ENCODE measurements at regions not wholly inside any gene's neighbourhood (a gene's known extent, or its start where the extent isn't known, plus 50 kb on each side); places are given as distances from the start of the nearest gene placed in this dataset.
A peak's percentile ranks its signal among the peaks of the same experiment; 100 is the strongest.

GRCh38 chr5:5978501-5979376, 399.6 kb downstream of the MED10 start:
- Mint-ChIP-seq H3K27ac (no peak overlapping the region), H3K4me1 (peaks cover 17 to 20% of the 10 kb centered on the region in 2 experiments), H3K27me3 (ENCODE audit: low read depth) (peaks cover 1% of the 10 kb centered on the region), H3K36me3 (ENCODE audit: insufficient read depth in 1 of 3, low read depth in 3 of 3) (no peaks in the 10 kb centered on the region), H3K9me3 (no peaks in the 10 kb centered on the region; a peak in 1 of 5 replicates), H3K4me3 (no peak overlapping the region; a peak in 1 of 5 replicates)
- peak overlapping the region; percentile 69; the same call in 1 of the 2 replicates for H3K14ac ChIP-seq (ENCODE audit: insufficient read depth, low read length)
- no peak overlapping the region for H3K4me2 ChIP-seq (ENCODE audit: insufficient read depth, insufficient read length, low read length)
- H4K20me1 ChIP-seq (ENCODE audit: control insufficient read depth, insufficient read depth, insufficient read length) = no peaks in the 10 kb centered on the region
- H3K9ac ChIP-seq (ENCODE audit: extremely low read depth, insufficient read length, low read length) = no peak overlapping the region
- H3K4me1 ChIP-seq (ENCODE audit: insufficient read depth, low read length) = no peaks in the 10 kb centered on the region; the same call in 1 of the 2 replicates
- no peak overlapping the region for H2AK5ac ChIP-seq (ENCODE audit: insufficient read length, low read length)
- no peak for TF ChIP-seq CTCF (conservative IDR thresholded peaks at IDR 0.05)
- H3K79me2 ChIP-seq (ENCODE audit: insufficient read depth, low read length) = no peaks in the 10 kb centered on the region
- H3K9me3 ChIP-seq (ENCODE audit: control insufficient read depth, low read depth, low read length) = no peaks in the 10 kb centered on the region
- no peak overlapping the region for H4K91ac ChIP-seq (ENCODE audit: insufficient read length, low read depth, low read length)
- H2BK20ac ChIP-seq (ENCODE audit: low read depth, low read length, poor library complexity, severe bottlenecking) = no peak overlapping the region
- no peak overlapping the region for H2BK5ac ChIP-seq (ENCODE audit: insufficient read length, low read length)
- H3K27me3 ChIP-seq (ENCODE audit: insufficient read depth, low read length) = no peaks in the 10 kb centered on the region
- no peak overlapping the region for H2BK120ac ChIP-seq (ENCODE audit: low read depth, low read length, poor library complexity, severe bottlenecking)
- H4K8ac ChIP-seq (replicated peaks; ENCODE audit: insufficient read length, low read depth, low read length) = no peak overlapping the region
- no peaks in the 10 kb centered on the region for H3K79me1 ChIP-seq (ENCODE audit: insufficient read depth, low read depth, low read length, poor library complexity, severe bottlenecking)
- H2AFZ ChIP-seq (ENCODE audit: low read length) = no peak overlapping the region
- H3T11ph ChIP-seq (ENCODE audit: low read length) = no peak overlapping the region
- H3K23ac ChIP-seq (ENCODE audit: insufficient read length, low read depth, low read length) = no peak overlapping the region
- WGBS (ENCODE audit: extremely low coverage, insufficient read length, low lambda C conversion rate) = no CpG with 5 or more reads among the region's 10 CpGs
- H3K56ac ChIP-seq (ENCODE audit: insufficient read length, low read depth, low read length) = no peak overlapping the region
- no peak overlapping the region for H3K4ac ChIP-seq (ENCODE audit: low read depth, low read length)
- no peaks in the 10 kb centered on the region for H3K23me2 ChIP-seq (ENCODE audit: insufficient read length, low read depth, low read length, poor library complexity, severe bottlenecking)
- no peak overlapping the region for H2BK15ac ChIP-seq (ENCODE audit: low read depth, low read length)
- H3K27ac ChIP-seq (ENCODE audit: insufficient read length, low read depth, low read length) = no peak overlapping the region
- DNase-seq = no peak
- no peak overlapping the region for H4K5ac ChIP-seq (ENCODE audit: insufficient read length, low read depth, low read length)
- H2BK12ac ChIP-seq (ENCODE audit: insufficient read length, low read depth, low read length) = no peak overlapping the region
- no peak overlapping the region for H3K18ac ChIP-seq (ENCODE audit: insufficient read length, low read depth, low read length)
